T-cell (primary cell): ENCODE measurements at regions not wholly inside any gene's neighbourhood (a gene's known extent, or its start where the extent isn't known, plus 50 kb on each side); places are given as distances from the start of the nearest gene placed in this dataset.

Experiments
- ATAC-seq, 4 experiments: fragments of 200-7000 bp in 3 of 4; fragments of 150-1000 bp in 1 of 4; cut with Tn5 transposase; replicated peaks in 1 of 4; 1 replicate in 3 of 4; 2 replicates in 1 of 4; pipeline ENCODE4 v1.10.0; 2021; ENCODE audit warnings: moderate library complexity in 3 of 4, mild to moderate bottlenecking in 2 of 4, moderate number of reproducible peaks in 1 of 4
- CTCF ChIA-PET, 2 donors: fragments of 300-600 bp; sonication (Branson Sonifier 250); formaldehyde crosslinking; loops; one replicate each; lab custom pipeline; 2022; ENCODE audit warnings: antibody characterized with exemption in 2 of 2; lab: Charles Lee
- POLR2A ChIA-PET, 2 donors: fragments of 300-600 bp; sonication (Branson Sonifier 250); formaldehyde crosslinking; loops; one replicate each; lab custom pipeline; 2022; ENCODE audit warnings: antibody characterized with exemption in 2 of 2; lab: Charles Lee
- DNase-seq, 35 experiments: peaks; one replicate each; pipeline versions ENCODE4 v3.0.0 to v3.0.0-alpha.2; 2013 to 2023
- H3K27ac ChIP-seq: one replicate; pipeline ENCODE4 v1.5.1; 2013; ENCODE audit warnings: low read length
- H3K27me3 ChIP-seq, 2 experiments: replicated peaks in 1 of 2; 1 replicate in 1 of 2; 2 replicates in 1 of 2; pipeline versions ENCODE4 v1.6.1 to v1.7.0; 2013; ENCODE audit warnings: low read length in 1 of 2, mixed read lengths in 1 of 2; ENCODE audit not compliant: control insufficient read depth in 2 of 2, insufficient read depth in 2 of 2; ENCODE audit errors: extremely low read depth in 1 of 2
- H3K36me3 ChIP-seq, 2 donors: 1 replicate in 1 of 2; 2 replicates in 1 of 2; pipeline versions ENCODE4 v1.6.1 to v1.7.0; 2013; ENCODE audit warnings: low read length in 1 of 2; ENCODE audit not compliant: control insufficient read depth in 2 of 2, insufficient read depth in 1 of 2; ENCODE audit errors: extremely low read depth in 1 of 2
- H3K4me1 ChIP-seq, 2 experiments: 1 replicate in 1 of 2; 2 replicates in 1 of 2; pipeline versions ENCODE4 v1.6.1 to v1.7.0; 2013; ENCODE audit warnings: low read length in 2 of 2, mixed read lengths in 1 of 2; ENCODE audit not compliant: insufficient read depth in 2 of 2, control insufficient read depth in 1 of 2; ENCODE audit errors: extremely low read depth in 1 of 2
- H3K4me3 ChIP-seq, 2 donors: 1 replicate in 1 of 2; 2 replicates in 1 of 2; pipeline versions ENCODE4 v1.5.1 to v1.7.0; 2013; ENCODE audit warnings: mild to moderate bottlenecking in 2 of 2, low read length in 1 of 2, moderate library complexity in 1 of 2; ENCODE audit not compliant: control insufficient read depth in 1 of 2; ENCODE audit errors: extremely low read depth in 1 of 2
- H3K9me3 ChIP-seq: 2 replicates; pipeline ENCODE4 v1.7.0; 2013
- H3K27ac Mint-ChIP-seq, 2 donors: one replicate each; pipeline ENCODE4 v1.8.0; 2020 to 2021; ENCODE audit warnings: mild to moderate bottlenecking in 2 of 2, mixed read lengths in 2 of 2
- H3K27me3 Mint-ChIP-seq, 2 donors: one replicate each; pipeline ENCODE4 v1.8.0; 2021 to 2022; ENCODE audit warnings: mixed read lengths in 2 of 2
- H3K36me3 Mint-ChIP-seq: one replicate; pipeline ENCODE4 v1.8.0; 2021; ENCODE audit warnings: mixed read lengths
- H3K4me1 Mint-ChIP-seq, 3 donors: one replicate each; pipeline ENCODE4 v1.8.0; 2020 to 2022; ENCODE audit warnings: mixed read lengths in 3 of 3, mild to moderate bottlenecking in 1 of 3
- H3K4me3 Mint-ChIP-seq, 3 donors: one replicate each; pipeline ENCODE4 v1.8.0; 2020 to 2022; ENCODE audit warnings: mild to moderate bottlenecking in 3 of 3, mixed read lengths in 3 of 3, moderate library complexity in 3 of 3
- H3K9me3 Mint-ChIP-seq, 3 donors: one replicate each; pipeline ENCODE4 v1.8.0; 2020 to 2022; ENCODE audit warnings: mixed read lengths in 3 of 3
- WGBS: methylation state at CpG from one replicate; pipeline ENCODE4 v1.1.5; 2013; ENCODE audit warnings: missing lambda C conversion rate; ENCODE audit not compliant: insufficient coverage; 5-methylcytosine and 5-hydroxymethylcytosine counted together

- POLR2A ChIA-PET, result no interaction called here
- Mint-ChIP-seq H3K27ac (no peak overlapping the region), H3K36me3 (no peaks in the 10 kb centered on the region)
Measured at GRCh38 chr6:104050455-104050854, 809.3 kb downstream of the HACE1 start.

GRCh38 chr6:104046426-104046825 lies 813.3 kb downstream of the HACE1 start:
- no peaks in the 10 kb centered on the region for H3K27me3 ChIP-seq
- no peaks in the 10 kb centered on the region for H3K27me3 Mint-ChIP-seq
- no peaks in the 10 kb centered on the region for H3K36me3 ChIP-seq
- ChIA-PET CTCF (no interaction called here), POLR2A (no interaction called here)
- no peak overlapping the region for H3K27ac Mint-ChIP-seq
- no peak overlapping the region for H3K4me3 ChIP-seq
- H3K4me3 Mint-ChIP-seq, result no peak overlapping the region
- H3K4me1 ChIP-seq, result no peaks in the 10 kb centered on the region
- WGBS, result 80% methylated on average over 1 of the region's 2 CpGs
- no peaks in the 10 kb centered on the region for H3K9me3 ChIP-seq
- no peak for ATAC-seq
- H3K36me3 Mint-ChIP-seq, result no peaks in the 10 kb centered on the region
- peaks cover 3 to 15% (median 5%) of the 10 kb centered on the region in 3 donors for H3K9me3 Mint-ChIP-seq
- DNase-seq, result no peak
- H3K27ac ChIP-seq, result no peak overlapping the region
- no peaks in the 10 kb centered on the region for H3K4me1 Mint-ChIP-seq

More at GRCh38 chr6:104050455-104050854, 809.3 kb downstream of the HACE1 start:
- CTCF ChIA-PET, result no interaction called here
- no peak for ATAC-seq
- no peaks in the 10 kb centered on the region for H3K4me1 Mint-ChIP-seq
- Histone ChIP-seq H3K4me1 (no peaks in the 10 kb centered on the region), H3K4me3 (no peak overlapping the region), H3K27me3 (no peaks in the 10 kb centered on the region), H3K36me3 (no peaks in the 10 kb centered on the region), H3K27ac (no peak overlapping the region), H3K9me3 (no peaks in the 10 kb centered on the region)
- H3K4me3 Mint-ChIP-seq, result no peak overlapping the region
- WGBS, result no CpG with 5 or more reads among the region's 2 CpGs
- no peaks in the 10 kb centered on the region for H3K27me3 Mint-ChIP-seq
- DNase-seq, result no peak
- H3K9me3 Mint-ChIP-seq, result peaks cover 3 to 9% (median 9%) of the 10 kb centered on the region in 3 donors

- ATAC-seq, result no peak
- no peaks in the 10 kb centered on the region for H3K9me3 Mint-ChIP-seq
- no peak overlapping the region for H3K4me3 ChIP-seq
- ChIA-PET CTCF (no interaction called here), POLR2A (interaction anchor here in 1 of 2 donors (0.6 kb wide), 1 partner anchor 17 kb away, joined by 10 read pairs; no protein-coding TSS in a partner anchor)
- H3K27me3 ChIP-seq, result no peaks in the 10 kb centered on the region
- H3K9me3 ChIP-seq, result no peaks in the 10 kb centered on the region
- no peaks in the 10 kb centered on the region for H3K36me3 ChIP-seq
- H3K36me3 Mint-ChIP-seq, result no peaks in the 10 kb centered on the region
- H3K27ac ChIP-seq, result no peak overlapping the region
- H3K27ac Mint-ChIP-seq, result no peak overlapping the region
- no peaks in the 10 kb centered on the region for H3K27me3 Mint-ChIP-seq
- no peak overlapping the region for H3K4me3 Mint-ChIP-seq
- no CpG with 5 or more reads among the region's 1 CpG for WGBS
- H3K4me1 Mint-ChIP-seq, result no peaks in the 10 kb centered on the region
- DNase-seq, result no peak
- no peaks in the 10 kb centered on the region for H3K4me1 ChIP-seq
Measured at GRCh38 chr6:104031346-104031745, 828.4 kb downstream of the HACE1 start.

- Mint-ChIP-seq H3K36me3 (no peaks in the 10 kb centered on the region), H3K27me3 (no peaks in the 10 kb centered on the region), H3K9me3 (peaks cover 0 to 4% (median 0%) of the 10 kb centered on the region in 3 donors), H3K4me1 (no peaks in the 10 kb centered on the region), H3K27ac (no peak overlapping the region), H3K4me3 (no peak overlapping the region)
- Histone ChIP-seq H3K27ac (no peak overlapping the region), H3K4me3 (no peak overlapping the region), H3K27me3 (peaks cover 0 to 2% of the 10 kb centered on the region in 2 experiments), H3K4me1 (no peaks in the 10 kb centered on the region), H3K36me3 (no peaks in the 10 kb centered on the region), H3K9me3 (no peaks in the 10 kb centered on the region)
- CTCF ChIA-PET, result no interaction called here
- no peak for DNase-seq
- POLR2A ChIA-PET, result no interaction called here
- ATAC-seq, result no peak
Measured at GRCh38 chr6:104022126-104022525, 837.6 kb downstream of the HACE1 start.

- ATAC-seq, result no peak
- ChIA-PET POLR2A (no interaction called here), CTCF (no interaction called here)
- DNase-seq, result no peak
- Histone ChIP-seq H3K4me1 (no peaks in the 10 kb centered on the region), H3K4me3 (no peak overlapping the region), H3K9me3 (no peaks in the 10 kb centered on the region), H3K27me3 (peaks cover 0 to 2% of the 10 kb centered on the region in 2 experiments), H3K36me3 (no peaks in the 10 kb centered on the region), H3K27ac (no peak overlapping the region)
- Mint-ChIP-seq H3K27ac (no peak overlapping the region), H3K27me3 (no peaks in the 10 kb centered on the region), H3K4me1 (no peaks in the 10 kb centered on the region), H3K36me3 (no peaks in the 10 kb centered on the region), H3K9me3 (peaks cover 0 to 3% (median 0%) of the 10 kb centered on the region in 3 donors), H3K4me3 (no peak overlapping the region)
- WGBS, result 82% methylated on average over 8 of the region's 8 CpGs
Measured at GRCh38 chr6:104019075-104019753, 840.5 kb downstream of the HACE1 start.

GRCh38 chr6:104017410-104018381 lies 842.0 kb downstream of the HACE1 start:
- no peaks in the 10 kb centered on the region for H3K9me3 ChIP-seq
- H3K4me1 Mint-ChIP-seq, result no peaks in the 10 kb centered on the region
- ATAC-seq, result peak in 1 of 4 experiments; percentile 19
- ChIA-PET CTCF (no interaction called here), POLR2A (no interaction called here)
- H3K27ac Mint-ChIP-seq, result no peak overlapping the region
- DNase-seq, result no peak
- no peak overlapping the region for H3K27ac ChIP-seq
- 87% methylated on average over 3 of the region's 6 CpGs for WGBS
- H3K27me3 ChIP-seq, result peaks cover 0 to 2% of the 10 kb centered on the region in 2 experiments
- H3K36me3 ChIP-seq, result no peaks in the 10 kb centered on the region
- H3K4me3 ChIP-seq, result no peak overlapping the region
- H3K9me3 Mint-ChIP-seq, result peaks cover 0 to 11% (median 0%) of the 10 kb centered on the region in 3 donors
- H3K27me3 Mint-ChIP-seq, result no peaks in the 10 kb centered on the region
- H3K4me1 ChIP-seq, result no peaks in the 10 kb centered on the region
- no peak overlapping the region for H3K4me3 Mint-ChIP-seq
- no peaks in the 10 kb centered on the region for H3K36me3 Mint-ChIP-seq
